WTC11 (cell line): ENCODE measurements at regions not wholly inside any gene's neighbourhood (a gene's known extent, or its start where the extent isn't known, plus 50 kb on each side); places are given as distances from the start of the nearest gene placed in this dataset.

Experiments
- CTCF ChIP-seq: fragments of 200-600 bp; IDR thresholded peaks from 2 replicates; pipeline ENCODE4 v1.8.0; 2022; ENCODE audit warnings: antibody characterized with exemption
- ETV6 ChIP-seq: sonication (generic); formaldehyde crosslinking; IDR thresholded peaks from 2 replicates; pipeline ENCODE4 v1.8.1; 2022; ENCODE audit warnings: mild to moderate bottlenecking, missing genetic modification reagents
- HMGXB4 ChIP-seq: sonication (generic); formaldehyde crosslinking; IDR thresholded peaks from 2 replicates; pipeline ENCODE4 v1.8.1; 2023; ENCODE audit warnings: mild to moderate bottlenecking, moderate library complexity, missing genetic modification reagents
- MAX ChIP-seq: sonication (generic); formaldehyde crosslinking; IDR thresholded peaks from 2 replicates; pipeline ENCODE4 v1.8.0; 2022; ENCODE audit warnings: mild to moderate bottlenecking, missing genetic modification reagents
- USF2 ChIP-seq: sonication (generic); formaldehyde crosslinking; IDR thresholded peaks from 2 replicates; pipeline ENCODE4 v1.8.1; 2023; ENCODE audit warnings: mild to moderate bottlenecking, missing genetic modification reagents, moderate library complexity

- TF ChIP-seq USF2 (CRISPR knock-in tag) (no peak), CTCF (no peak), ETV6 (CRISPR knock-in tag) (no peak), MAX (CRISPR knock-in tag) (no peak), HMGXB4 (CRISPR knock-in tag) (no peak)
Measured at GRCh38 chr10:10320956-10321355, 696.7 kb upstream of the CELF2 start.
